Fibroblast of pulmonary artery (primary cell): ENCODE measurements at regions not wholly inside any gene's neighbourhood (a gene's known extent, or its start where the extent isn't known, plus 50 kb on each side); places are given as distances from the start of the nearest gene placed in this dataset.
"Not testable (repeated sequence)": the region's sequence is repeated elsewhere in the genome, so short reads cannot be mapped to it uniquely, and the experiment has no call there.

Source experiments
- DNase-seq: peaks from one replicate; pipeline ENCODE4 v3.0.0-alpha.2; 2010; ENCODE audit warnings: low read depth
- H3K4me3 ChIP-seq: replicated peaks from 2 replicates; pipeline ENCODE4 v1.5.1; 2011; ENCODE audit warnings: low read depth, mild to moderate bottlenecking, control low read depth, low read length, moderate library complexity
- TF ChIP-seq, protein P1 (sequence below): IDR thresholded peaks from 2 replicates; pipeline ENCODE4 v1.5.1; 2011; ENCODE audit warnings: mild to moderate bottlenecking, control low read depth, low read length, inconsistent platforms; ENCODE audit errors: missing control alignments

DNA sequence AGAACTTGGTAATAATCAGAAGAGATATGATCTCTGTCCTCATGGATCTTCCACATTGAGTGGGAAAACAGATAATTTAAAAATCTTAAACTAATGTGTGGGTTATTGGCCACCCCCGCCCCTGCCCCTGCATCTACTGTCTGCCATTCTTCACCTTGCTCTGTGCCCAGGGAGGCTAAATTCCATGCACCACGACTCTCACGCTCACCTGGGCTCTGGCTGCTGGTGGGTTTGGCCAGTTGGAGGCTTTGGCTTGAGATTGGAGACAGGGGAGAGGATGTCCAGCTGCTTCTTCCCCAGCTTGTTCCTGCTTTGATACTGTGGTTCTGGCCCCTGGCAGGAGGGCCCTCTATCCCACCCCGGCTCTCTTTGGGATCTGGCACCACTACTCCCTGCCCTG is 127.9 kb downstream of the IRX5 start:
- TF ChIP-seq, protein P1, sequence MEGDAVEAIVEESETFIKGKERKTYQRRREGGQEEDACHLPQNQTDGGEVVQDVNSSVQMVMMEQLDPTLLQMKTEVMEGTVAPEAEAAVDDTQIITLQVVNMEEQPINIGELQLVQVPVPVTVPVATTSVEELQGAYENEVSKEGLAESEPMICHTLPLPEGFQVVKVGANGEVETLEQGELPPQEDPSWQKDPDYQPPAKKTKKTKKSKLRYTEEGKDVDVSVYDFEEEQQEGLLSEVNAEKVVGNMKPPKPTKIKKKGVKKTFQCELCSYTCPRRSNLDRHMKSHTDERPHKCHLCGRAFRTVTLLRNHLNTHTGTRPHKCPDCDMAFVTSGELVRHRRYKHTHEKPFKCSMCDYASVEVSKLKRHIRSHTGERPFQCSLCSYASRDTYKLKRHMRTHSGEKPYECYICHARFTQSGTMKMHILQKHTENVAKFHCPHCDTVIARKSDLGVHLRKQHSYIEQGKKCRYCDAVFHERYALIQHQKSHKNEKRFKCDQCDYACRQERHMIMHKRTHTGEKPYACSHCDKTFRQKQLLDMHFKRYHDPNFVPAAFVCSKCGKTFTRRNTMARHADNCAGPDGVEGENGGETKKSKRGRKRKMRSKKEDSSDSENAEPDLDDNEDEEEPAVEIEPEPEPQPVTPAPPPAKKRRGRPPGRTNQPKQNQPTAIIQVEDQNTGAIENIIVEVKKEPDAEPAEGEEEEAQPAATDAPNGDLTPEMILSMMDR: no peak
- no peak for DNase-seq
- no peak overlapping the region for H3K4me3 ChIP-seq

DNA sequence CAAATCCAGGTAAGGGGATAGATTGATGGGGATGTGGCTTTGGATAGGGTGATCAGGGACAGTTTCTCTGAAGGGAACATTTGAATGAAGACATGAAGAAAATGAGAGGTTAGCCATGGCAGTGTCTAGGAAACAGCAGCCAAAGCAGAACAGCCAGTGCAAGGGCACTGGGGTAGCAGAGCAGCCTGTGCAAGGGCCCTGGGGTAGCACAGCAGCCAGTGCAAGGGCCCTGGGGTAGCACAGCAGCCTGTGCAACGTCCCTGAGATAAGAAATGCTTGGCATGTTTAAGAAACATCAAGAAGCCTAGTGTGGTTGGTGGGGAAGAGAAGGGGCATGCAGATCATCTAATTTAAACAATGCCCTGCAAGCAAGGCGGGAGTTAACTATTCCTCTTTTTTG is 128.5 kb downstream of the IRX5 start:
- TF ChIP-seq, protein P1: no peak
- no peak for DNase-seq
- H3K4me3 ChIP-seq: no peak overlapping the region

DNA sequence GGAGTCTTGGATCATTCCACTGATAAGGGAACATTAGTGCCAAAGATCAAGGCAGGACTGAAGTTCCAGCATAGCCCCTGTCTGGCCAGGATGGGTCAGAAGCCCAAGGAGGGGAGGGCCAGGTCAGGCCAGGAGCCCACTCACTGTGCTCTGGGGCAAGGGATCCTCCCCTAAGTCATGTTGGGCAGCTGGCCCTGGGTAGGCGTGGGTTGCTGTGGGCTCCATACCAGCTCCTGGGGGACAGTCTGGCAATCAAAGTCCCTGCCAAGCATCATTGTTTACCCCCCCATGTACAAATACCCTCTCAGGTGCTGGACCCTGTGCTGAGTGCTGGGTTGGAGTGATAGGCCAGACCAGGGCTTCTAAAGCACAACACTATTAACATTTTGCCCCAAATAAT is 130.5 kb downstream of the IRX5 start:
- TF ChIP-seq, protein P1: no peak

DNA sequence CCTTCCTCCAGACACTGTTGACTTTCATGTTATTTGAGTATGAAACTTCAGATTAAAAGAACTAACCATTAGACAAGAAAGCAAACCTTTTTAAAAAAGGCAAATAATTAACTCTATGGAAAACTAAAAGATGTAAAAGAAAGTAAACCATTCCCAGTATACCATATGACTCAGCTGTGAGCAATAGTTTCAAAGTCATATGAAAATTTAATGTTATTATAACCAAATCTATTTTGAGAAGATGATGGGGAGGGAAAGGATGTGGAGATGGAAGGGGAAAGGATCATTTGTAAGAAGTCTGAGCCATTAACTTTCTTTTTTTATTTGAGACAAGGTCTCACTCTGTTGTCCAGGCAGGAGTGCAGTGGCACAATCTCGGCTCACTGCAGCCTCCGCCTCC is 131.8 kb downstream of the IRX5 start:
- DNase-seq: no peak
- TF ChIP-seq, protein P1: no peak
- H3K4me3 ChIP-seq: no peak overlapping the region

More for the DNA sequence above, 130.5 kb downstream of the IRX5 start:
- no peak overlapping the region for H3K4me3 ChIP-seq
- no peak for DNase-seq

DNA sequence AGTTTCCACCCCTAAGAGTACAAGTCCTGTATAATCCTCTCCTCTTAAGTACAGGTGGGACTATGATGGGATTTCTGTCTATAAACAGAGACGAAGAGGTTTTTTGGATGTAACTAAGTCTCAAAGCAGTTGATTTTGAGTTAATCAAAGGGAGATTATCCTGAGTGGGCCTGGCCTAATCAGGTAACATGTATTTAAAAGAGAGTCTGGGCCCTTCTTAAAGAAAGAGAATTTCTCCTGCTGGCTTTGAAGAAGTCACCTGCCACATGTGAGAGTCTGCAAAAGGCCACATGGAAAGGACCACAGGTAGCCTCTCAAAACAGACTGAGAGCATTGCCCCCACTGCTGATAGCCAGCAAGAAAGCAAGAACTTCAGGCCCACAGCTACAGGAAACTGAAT is 142.3 kb downstream of the IRX5 start:
- DNase-seq: no peak
- TF ChIP-seq, protein P1: no peak
- H3K4me3 ChIP-seq: no peak overlapping the region

DNA sequence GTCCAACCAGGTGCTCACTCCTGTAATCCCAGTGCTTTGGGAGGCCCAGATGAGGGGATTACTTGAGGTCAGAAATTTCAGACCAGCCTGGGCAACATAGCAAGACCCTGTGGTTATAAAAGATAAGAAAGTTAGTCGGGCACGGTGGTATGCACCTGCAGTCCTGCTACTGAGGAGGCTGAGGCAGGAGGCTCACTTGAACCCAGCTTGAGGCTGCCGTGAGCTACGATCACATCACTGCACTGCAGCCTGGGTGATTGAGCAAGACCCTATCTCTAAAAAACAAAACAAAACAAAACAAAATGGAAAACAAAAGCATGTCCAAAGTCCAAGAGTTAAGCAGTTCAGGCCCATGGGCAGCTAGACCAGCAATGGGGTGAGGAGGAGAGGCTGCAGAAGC is 143.2 kb downstream of the IRX5 start:
- no peak overlapping the region for H3K4me3 ChIP-seq
- DNase-seq: no peak
- TF ChIP-seq, protein P1: no peak

DNA sequence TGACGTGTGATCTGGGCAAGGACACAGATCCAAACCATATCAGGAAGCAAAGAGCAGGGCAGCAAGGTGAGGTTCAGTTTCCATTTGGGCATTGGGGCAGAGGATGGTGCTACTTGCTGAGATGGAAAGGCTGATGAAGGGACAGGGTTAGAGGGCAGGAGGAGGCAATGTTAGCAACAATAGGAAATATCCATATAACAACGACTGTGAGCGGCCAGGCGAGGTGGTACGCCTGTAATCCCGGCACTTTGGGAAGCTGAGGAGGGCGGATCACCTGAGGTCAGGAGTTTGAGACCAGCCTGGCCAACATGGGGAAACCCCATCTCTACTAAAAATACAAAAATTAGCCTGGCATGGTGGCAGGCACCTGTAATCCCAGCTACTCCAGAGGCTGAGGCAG is 144.5 kb downstream of the IRX5 start:
- not testable (repeated sequence) for H3K4me3 ChIP-seq, DNase-seq

DNA sequence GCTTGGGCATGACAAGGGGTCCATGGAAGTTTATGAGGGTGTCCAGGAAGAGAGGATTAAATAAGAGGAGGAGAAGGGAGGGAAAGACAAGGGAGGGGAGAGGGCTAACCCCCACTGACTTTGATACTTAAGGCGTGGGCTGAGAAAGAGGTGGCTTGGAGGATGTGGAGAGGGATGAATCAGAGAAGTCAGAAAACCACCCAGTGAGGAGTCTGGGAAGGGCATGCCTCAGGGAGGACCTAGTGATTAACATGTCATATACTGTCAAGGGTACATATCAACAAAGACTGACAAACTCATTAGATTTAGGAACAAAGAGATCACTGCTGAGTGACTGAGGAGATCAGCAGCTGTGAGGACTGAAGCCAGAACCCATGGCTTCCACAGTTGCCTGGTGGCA is 145.4 kb downstream of the IRX5 start:
- no peak for DNase-seq
- no peak overlapping the region for H3K4me3 ChIP-seq
- TF ChIP-seq, protein P1: no peak
